HUDEP-2 (cell line): ENCODE measurements at regions not wholly inside any gene's neighbourhood (a gene's known extent, or its start where the extent isn't known, plus 50 kb on each side); places are given as distances from the start of the nearest gene placed in this dataset.
A peak's percentile ranks its signal among the peaks of the same experiment; 100 is the strongest.

Experiments used
- DNase-seq, 76 experiments: peaks; one replicate each; lab custom pipeline; 2025; ENCODE audit not compliant: unreplicated experiment in 76 of 76; lab: John Stamatoyannopoulos, UW

DNA sequence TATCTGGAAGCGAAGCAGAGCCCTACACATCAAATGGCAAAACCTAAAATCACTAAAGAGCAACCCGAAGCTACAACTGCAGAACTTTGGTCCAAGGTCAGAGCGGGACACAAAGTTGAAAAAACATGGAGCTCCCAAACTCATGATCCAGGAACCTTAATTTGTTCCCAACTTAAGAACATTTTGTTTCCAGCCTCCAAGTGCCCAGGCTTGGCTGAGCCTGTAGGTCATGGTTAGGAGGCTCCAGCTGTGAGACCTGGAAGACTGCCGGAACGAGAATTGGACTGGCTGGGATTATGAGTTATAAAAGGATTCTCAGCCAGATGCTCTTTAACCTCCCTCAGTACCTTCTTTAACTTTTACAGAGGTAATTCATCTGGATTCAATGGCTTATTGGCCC, 349.1 kb upstream of the DDX53 start:
- DNase-seq: no peak

DNA sequence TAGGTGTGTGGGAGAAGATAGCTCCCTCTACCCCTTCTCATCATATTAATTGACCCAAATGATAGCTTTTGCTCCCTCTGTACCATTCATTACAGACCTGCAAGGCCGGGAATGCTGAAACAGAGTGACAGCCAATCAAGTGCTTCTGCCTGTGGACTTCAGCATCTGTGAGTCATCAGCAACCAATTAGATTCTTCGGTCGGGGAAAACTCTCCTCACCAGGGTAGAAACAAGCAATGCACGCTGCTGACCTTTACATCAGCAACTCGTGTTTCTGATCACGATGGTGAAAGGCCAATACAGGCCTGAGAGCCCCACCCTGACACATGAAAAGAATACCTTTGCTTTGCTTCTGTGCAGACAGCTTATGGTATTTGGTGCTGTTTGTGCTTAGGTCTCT, 347.2 kb upstream of the DDX53 start:
- no peak for DNase-seq

DNA sequence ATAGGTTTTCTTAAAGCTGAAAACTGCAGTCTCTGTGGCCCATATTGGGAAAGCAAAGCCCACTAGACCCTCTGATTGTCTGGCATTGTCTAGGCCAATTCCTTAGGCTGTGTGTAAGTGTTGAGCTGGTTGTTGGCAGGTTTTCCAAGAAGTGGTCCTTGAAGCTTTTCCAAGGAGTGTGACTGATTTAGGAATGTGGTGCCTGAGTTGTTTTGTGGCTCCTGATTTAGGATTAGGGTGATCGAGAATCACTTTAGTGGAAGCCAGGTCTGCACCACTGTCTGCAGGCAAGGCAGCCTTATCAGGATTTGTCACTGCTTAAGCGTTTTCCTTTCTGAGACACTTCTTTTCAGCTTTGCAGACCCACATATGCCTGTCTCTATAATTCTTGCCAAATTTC, 339.0 kb upstream of the DDX53 start:
- DNase-seq: no peak

DNA sequence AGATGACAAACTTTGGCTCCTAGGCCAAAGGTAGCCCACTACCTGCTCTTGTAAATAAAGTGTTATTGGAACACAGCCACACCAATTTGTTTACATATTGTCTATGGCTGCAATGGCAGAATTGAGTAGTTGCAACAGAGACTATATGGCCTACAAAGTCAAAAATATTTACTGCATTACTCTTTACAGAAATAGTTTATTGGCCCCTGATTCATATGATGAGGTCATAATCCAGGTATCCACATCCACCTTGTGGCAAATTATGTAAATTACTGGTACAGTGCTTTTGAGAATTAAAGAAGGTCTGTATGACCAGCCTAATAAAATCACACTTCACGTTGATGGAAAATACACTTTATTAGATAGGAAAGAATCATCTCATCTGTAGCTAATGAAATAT, 337.0 kb upstream of the DDX53 start:
- no peak for DNase-seq

DNA sequence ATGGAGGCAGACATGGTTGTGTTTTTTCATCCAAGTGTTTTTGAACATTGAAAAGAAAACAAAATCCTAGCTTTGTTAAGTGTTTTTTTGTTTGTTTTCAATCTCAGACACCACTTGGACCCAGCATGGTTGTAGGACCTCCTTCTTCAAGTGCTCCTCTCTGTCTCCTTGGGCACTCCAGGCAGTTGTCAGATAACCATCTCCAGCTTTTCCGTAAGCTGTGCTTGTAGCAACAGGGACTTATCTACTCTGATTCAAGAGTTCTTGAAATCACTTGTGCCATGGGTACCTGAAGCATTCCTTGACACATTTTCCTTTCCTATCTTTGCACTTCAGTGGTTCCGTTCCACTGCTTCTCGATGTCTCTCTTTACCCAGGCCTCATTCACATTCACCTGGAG, 334.9 kb upstream of the DDX53 start:
- no peak for DNase-seq

DNA sequence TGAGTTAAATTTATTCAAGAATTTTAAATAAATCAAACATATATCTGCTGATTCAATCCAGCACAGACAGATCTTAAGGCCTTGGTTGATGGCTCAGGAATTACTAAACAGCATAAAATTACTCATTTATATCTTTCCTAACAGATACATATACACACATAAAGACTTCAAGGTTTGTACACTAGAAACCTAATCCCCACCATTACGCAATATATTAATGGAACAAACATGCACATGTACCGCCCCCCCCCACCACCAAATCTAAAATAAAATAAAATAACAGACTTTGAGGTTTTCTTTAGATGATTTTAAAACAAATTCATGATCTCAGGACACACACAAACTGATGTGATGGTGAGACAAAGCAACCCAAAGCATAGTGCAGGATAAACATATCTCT, 333.9 kb upstream of the DDX53 start:
- DNase-seq: no peak

DNA sequence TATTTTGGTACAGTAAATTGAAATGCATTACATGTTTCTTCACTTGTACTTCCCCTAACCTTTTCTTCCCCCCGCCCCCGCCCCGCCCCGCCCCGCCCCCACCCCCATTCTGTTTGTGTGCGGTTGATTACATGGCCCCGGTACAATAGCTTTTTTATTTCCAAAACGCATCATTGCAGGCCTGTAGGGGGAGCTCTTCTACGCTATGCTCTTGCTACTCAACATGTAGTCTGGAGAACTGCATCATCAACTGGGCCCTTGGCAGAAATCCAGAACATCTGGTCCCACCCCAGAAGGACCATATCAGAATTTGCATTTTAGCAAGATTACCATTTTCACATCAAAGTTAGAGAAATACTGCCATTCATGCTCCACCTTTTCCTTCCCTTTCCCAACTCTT, 333.3 kb upstream of the DDX53 start:
- DNase-seq: peak in 4 of 76 experiments; percentile 0 to 15 (median 0)

DNA sequence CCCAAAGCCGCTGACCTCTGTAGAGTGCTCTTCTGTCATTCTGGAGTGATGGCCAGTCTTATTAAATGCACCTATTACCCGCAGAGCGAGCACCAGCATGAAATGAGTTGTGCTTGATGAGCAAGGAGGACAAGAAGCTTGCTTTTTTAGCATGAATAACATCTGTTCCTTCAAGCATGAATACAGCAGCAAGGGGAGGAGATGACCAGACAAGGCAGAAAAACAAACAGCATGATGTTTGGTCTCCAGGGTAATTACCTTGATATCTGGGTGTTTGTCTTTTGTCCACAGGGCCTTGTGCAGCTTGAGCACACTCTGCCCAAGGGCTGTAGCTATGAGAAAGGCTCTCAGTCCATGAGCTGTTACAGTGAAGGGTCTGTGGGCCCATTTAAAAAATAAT, 324.8 kb upstream of the DDX53 start:
- no peak for DNase-seq

DNA sequence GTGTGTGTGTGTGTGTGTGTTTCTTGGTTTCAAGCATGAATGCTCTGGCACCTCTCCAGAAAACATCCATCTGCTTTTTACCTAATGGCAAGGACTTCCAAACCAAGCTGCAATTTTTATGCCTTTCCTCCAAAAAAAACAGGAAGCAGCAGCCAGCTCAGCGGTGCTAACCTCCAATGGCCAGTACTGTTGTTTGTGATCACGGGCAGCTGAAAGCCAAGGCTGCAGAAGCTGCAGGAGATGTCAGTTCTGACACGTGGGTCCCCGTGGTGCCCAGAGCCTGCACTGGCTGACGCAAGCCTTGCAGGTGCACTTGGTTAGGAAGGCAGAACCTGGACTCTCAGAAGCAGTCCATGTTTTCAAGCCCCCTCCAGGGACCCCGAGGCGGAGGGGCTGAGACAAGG, 313.6 kb upstream of the DDX53 start:
- no peak for DNase-seq

DNA sequence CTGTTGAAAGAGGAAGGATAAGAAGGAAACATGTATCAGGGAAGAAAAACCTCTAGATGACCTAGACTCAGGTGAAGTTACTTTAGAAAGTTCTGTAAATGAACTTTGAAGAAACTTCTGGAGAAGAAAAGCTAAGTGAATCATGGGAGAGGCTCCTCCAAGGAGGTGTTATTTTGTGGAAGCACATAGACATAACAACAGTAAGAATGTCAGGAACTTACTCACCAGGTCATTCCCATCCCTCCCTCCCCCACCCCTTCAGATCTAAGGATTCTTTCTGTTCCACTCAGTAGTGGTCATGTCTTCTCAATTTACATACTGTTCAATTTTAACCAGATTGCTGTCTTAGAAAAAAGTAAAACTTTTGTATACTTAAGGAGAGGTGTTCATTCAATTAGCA, 310.5 kb upstream of the DDX53 start:
- DNase-seq: no peak

DNA sequence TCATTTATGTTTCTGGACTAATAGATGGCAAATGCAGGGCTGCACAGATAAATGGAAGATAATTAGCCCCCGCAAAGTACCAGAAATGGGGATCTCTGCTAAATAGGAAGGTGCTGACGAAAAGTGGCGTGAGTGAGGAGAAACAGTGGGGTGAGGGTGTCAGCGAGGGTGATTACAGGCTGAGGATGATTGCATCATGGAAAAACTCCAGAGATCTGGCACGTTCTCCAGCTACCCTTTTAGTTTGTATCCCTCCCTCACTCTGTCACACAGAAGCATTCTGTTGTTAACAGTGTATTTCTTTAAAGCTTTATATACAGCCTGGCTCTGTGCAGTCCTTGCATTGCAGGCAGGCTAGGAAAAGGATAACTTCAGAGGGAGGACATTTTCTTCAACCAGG, 309.6 kb upstream of the DDX53 start:
- no peak for DNase-seq

DNA sequence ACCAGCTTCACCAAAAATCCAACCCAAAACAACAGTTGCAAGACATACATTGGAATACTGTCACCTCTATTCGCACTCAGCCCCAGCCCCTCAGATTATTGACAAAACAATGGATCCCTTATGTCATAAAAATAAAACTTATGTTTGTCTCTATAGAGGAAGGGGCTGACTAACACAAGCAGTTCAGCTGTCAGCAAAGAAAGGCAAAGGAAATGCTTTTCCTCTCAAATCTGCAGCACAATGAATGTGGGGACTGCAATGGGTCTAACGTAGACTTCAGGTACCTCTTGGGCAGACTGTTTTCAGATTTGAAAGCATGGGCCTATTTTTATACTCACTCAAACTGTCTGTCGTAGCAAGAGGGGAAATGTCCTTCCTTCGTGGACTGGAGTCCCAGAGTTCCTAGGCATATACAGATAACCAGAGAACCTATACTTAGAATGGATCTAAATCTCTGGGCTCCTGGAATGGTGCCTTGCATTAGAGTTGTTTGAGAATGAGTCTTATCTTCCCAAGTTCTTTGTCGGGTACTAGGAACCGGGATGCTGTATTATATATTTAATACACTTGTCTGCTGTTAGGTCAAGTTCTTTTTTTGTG, 307.7 kb upstream of the DDX53 start:
- no peak for DNase-seq

DNA sequence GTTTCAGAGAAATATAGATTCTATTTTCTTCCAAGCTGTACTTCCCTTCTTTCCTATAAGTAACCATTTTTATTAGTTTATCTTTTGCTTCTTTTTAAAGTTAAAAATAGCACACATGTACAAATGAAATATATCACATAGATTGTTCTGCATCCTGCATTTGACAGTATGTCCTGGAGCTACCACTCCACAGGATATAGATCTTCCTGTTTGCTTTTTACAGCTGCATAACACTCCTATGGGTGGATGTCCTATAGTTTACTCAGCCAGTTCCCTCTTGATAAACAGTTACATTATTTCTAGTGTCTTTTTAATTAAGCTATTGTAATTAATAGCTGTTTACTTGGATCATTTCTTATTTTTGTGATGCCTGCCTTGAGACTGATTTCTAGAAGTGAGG, 301.6 kb upstream of the DDX53 start:
- DNase-seq: no peak

DNA sequence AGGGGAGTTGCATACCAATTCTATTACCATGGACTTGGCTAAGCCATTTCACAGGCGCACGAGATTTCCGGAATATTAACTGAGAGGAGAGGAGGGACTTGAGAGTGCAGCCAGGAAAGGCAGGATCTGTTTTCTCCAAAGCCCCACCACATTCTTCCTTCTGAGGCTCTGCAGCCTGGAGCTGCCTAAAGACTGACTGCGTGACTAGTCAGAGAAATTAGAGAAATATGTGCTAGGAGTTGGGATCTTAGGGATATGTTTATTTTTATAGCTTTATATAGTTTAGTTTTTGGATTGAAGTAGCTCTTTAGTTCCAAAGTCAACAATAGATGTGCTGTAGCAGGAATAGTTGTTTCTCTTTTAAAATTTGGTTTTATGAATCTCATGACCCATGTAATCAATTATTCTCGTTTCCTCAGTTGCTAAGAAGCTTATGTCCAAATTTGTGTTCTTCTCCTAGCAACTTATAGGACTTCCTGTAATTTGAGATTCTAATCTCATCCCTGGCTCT, 300.1 kb upstream of the DDX53 start:
- no peak for DNase-seq

DNA sequence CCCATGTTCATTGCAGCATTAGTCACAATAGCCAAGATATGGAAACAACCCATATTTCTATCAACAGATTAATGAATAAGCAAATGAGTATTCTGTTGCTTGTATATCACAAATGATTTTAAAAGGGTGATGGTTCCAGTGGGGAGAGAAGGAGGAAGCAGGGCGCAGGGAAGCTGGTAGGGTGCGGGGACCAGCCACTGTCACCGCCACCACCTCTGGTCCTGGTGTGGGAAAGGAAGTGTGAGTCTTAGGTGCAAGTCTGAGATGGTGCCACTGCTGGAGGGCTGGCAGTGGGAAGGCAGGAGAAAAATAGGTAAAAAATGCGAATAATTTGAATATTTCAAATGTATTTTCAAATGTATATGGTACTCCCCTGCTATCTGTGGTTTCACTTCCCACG, 286.8 kb upstream of the DDX53 start:
- no peak for DNase-seq

DNA sequence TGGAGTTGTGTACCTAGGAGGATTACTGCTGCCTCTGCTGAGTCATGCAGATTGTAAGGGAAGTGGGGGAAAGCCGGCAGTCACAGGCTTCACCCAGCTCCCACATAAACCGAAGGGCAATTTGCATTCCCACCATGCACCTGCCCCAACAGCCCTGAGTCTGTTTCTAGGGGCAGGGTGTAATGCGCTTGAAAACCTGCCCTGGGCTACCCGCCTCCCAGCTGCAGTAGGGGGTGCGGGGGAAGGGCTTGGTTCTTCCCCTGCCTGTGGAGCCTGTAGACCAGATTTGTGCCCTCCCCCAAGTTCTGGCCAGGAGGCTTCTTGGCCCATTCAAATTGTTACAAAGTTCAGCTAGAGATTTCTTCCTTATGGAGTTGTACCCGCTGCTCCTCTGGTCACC, 269.2 kb upstream of the DDX53 start:
- DNase-seq: no peak

DNA sequence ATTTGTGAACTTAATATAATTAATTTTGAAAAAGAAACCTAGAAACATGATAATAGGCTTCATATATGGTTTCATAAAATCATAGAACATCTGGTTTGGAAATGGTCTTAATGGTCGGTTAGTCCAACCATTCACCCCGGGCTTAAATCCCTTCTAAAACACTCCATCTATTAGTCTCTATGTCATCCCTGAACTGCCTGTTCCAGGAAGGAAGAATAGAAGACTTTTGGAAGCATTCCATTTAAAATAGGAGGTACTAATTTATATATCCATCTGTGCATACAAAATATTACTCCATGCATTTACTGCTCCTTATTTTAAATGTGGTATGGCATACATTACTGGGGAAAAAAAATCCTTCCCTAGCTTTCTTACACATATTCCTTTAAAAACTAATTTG, 262.2 kb upstream of the DDX53 start:
- no peak for DNase-seq

DNA sequence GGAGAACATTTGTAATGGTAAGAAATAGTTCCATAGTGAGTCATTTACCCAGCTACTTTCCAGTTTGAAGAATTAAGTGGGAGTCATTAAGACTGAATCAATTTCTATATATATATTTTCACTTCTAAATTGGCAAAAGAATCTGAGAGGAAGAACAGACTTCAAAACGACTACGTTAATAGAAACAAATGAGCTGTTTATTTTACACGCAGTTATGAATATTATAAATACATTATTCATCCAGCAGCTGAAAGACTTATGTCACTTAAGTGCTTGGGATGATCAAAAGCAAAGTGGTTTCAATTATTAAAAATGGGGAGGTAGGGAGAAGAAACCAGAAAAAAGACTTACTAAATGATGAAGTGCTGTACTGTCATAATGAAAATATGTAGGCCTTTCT, 260.5 kb upstream of the DDX53 start:
- DNase-seq: no peak

DNA sequence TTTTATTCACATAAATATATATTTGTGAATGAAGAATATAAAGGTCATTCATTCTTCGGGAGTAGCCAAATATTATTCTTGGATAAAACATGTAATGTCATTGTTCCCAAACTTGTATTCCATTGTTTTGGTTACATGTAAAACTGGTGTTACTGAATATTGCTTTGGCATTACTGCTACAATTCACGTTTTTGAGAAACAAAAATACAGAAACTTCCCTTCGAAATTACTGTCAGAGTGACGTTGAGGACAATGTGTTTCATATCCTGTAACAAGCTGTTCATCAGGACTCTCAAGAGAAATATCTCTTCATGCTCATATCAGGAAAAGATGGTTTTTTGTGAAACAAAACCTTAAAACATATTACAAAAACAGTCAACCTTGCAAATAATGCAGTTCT, 258.9 kb upstream of the DDX53 start:
- no peak for DNase-seq

DNA sequence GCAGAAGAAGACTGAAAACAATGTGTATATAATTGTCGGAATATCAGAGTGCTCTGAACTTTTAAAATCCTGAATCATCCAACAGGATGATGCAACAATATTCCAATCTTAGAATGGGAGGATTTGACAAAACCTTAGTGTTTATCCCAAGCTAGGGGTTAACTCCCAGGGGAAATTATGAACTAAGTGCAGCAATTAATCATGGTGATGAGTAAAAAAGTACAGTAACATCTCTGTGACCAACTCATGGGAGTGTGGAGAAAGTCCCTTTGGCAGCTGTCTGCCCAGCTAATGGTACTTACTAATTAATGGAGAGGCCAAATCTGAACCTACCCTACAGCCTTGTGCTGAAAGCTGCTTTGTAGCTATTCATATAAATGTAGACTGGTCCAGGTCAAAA, 257.6 kb upstream of the DDX53 start:
- no peak for DNase-seq

DNA sequence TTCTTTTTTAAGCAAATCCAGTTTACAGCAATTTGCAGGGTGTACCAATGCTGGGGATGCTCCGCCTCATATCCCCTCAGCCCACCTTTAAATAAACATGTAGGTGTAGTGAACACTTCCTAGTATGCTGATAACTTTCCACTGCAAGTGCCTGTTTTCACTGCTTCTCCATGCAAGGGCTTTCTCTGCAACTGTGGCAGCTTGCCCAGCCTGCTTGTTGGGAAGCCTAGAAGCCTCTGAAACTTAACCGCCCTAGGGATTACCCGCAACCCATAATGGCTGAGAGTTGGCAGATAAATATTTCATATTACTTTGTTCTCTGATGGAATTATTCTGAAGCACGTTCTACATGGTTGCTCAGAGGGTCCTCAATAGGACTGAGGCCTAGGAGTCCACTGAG, 253.7 kb upstream of the DDX53 start:
- DNase-seq: no peak

DNA sequence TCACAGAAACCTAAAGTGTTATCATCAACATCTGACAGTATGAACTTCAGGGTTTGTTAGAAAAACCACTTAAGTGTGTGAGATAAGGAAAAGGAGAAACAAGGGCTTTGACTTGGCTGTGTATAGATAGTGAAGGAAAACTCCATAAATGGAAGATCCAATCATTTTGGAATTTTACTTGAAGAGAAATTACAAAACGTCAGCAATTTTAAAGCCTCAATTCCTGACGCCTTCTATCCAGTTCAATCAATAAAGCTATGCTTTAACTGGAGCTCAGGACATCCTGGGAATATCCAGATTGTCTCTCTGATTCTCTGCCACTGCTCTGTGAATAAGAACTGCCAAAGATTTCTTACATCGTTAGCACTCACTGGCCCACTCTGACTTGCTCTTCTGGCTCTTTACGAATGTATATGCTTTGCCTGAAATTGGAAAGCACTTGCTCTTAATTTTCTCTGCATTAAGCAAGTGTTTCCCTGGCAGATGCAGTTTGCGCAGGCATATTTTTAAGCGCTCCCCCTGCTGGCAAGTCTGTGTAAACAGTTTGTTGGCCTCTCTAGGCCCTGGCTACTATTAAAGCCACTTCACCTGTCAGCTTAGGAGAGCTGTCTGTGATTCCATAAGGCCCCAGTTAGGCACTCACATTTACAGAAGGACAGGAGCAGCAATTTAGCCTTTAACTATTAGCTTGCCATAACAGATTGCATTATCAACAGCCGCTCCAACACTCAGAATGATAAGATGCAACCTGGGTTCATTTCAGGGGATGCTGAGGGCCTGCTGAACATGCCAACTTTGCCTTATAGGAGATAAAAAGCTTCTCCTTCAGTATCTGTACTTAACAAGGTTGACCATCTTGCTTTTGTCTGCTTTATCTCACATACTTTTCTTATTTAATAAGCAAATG, 251.4 kb upstream of the DDX53 start:
- DNase-seq: peak in 11 of 76 experiments; percentile 0 to 21 (median 0)
